CD4-positive, alpha-beta T cell (primary cell): ENCODE measurements at regions not wholly inside any gene's neighbourhood (a gene's known extent, or its start where the extent isn't known, plus 50 kb on each side); places are given as distances from the start of the nearest gene placed in this dataset.

Experiments used
- ATAC-seq: fragments of 200-7000 bp; cut with Tn5 transposase; one replicate; pipeline ENCODE4 v1.10.0; 2022; ENCODE audit warnings: mild to moderate bottlenecking; ENCODE audit not compliant: poor library complexity
- CTCF ChIA-PET: fragments of 350-600 bp; sonication (Branson Sonifier 250); formaldehyde crosslinking; loops from one replicate; lab custom pipeline; 2021; ENCODE audit warnings: antibody characterized with exemption, inconsistent platforms; lab: Charles Lee
- POLR2A ChIA-PET: fragments of 350-600 bp; sonication (Branson Sonifier 250); formaldehyde crosslinking; loops from one replicate; lab custom pipeline; 2021; ENCODE audit warnings: antibody characterized with exemption, inconsistent platforms; lab: Charles Lee
- DNase-seq, 14 experiments: peaks; one replicate each; pipeline ENCODE4 v3.0.0-alpha.2; 2013 to 2020; ENCODE audit warnings: mixed read lengths in 2 of 14
- H3K27ac ChIP-seq, 2 donors: one replicate each; pipeline versions ENCODE4 v1.5.1 to v1.7.0; 2013; ENCODE audit warnings: low read length in 2 of 2, low read depth in 1 of 2, mild to moderate bottlenecking in 1 of 2
- H3K27me3 ChIP-seq, 2 experiments: 1 replicate in 1 of 2; 2 replicates in 1 of 2; pipeline versions ENCODE4 v1.6.1 to v1.7.0; 2013; ENCODE audit warnings: low read length in 2 of 2, control low read depth in 1 of 2, mild to moderate bottlenecking in 1 of 2, moderate library complexity in 1 of 2; ENCODE audit not compliant: insufficient read depth in 2 of 2, control insufficient read depth in 1 of 2
- H3K36me3 ChIP-seq: one replicate; pipeline ENCODE4 v1.6.1; 2013; ENCODE audit warnings: low read length, control low read depth; ENCODE audit not compliant: insufficient read depth
- H3K4me1 ChIP-seq: one replicate; pipeline ENCODE4 v1.6.1; 2013; ENCODE audit warnings: low read length, control low read depth; ENCODE audit not compliant: insufficient read depth
- H3K4me3 ChIP-seq: one replicate; pipeline ENCODE4 v1.5.1; 2013; ENCODE audit warnings: mild to moderate bottlenecking, low read length, moderate library complexity
- H3K9me3 ChIP-seq, 2 experiments: 1 replicate in 1 of 2; 2 replicates in 1 of 2; pipeline versions ENCODE4 v1.6.1 to v1.7.0; 2013; ENCODE audit warnings: low read length in 2 of 2, mild to moderate bottlenecking in 2 of 2, control low read depth in 1 of 2, moderate library complexity in 1 of 2; ENCODE audit not compliant: control insufficient read depth in 1 of 2, insufficient read depth in 1 of 2
- H3K27ac Mint-ChIP-seq: one replicate; pipeline ENCODE4 v1.8.0; 2020; ENCODE audit warnings: mixed read lengths
- H3K27me3 Mint-ChIP-seq: one replicate; pipeline ENCODE4 v1.8.0; 2021; ENCODE audit warnings: mixed read lengths
- H3K36me3 Mint-ChIP-seq: one replicate; pipeline ENCODE4 v1.8.0; 2021; ENCODE audit warnings: low read depth, mixed read lengths
- H3K4me1 Mint-ChIP-seq: one replicate; pipeline ENCODE4 v1.8.0; 2021; ENCODE audit warnings: low read depth, mixed read lengths
- H3K4me3 Mint-ChIP-seq: one replicate; pipeline ENCODE4 v1.8.0; 2020; ENCODE audit warnings: mild to moderate bottlenecking, mixed read lengths
- H3K9me3 Mint-ChIP-seq: one replicate; pipeline ENCODE4 v1.8.0; 2020; ENCODE audit warnings: mixed read lengths
- CTCF ChIP-seq: fragments of 200-600 bp; IDR thresholded peaks from one replicate; pipeline ENCODE4 v1.8.0; 2022; ENCODE audit warnings: antibody characterized with exemption, mild to moderate bottlenecking
- intact Hi-C, 2 experiments: fragments of 100-400 bp; cut with DNase I in 1 of 2; cut with micrococcal nuclease in 1 of 2; formaldehyde crosslinking; loops; one replicate each; pipeline versions ENCODE4 v1.15.1 to v1.9.0; 2023 to 2025; cut with DNase I, micrococcal nuclease

DNA sequence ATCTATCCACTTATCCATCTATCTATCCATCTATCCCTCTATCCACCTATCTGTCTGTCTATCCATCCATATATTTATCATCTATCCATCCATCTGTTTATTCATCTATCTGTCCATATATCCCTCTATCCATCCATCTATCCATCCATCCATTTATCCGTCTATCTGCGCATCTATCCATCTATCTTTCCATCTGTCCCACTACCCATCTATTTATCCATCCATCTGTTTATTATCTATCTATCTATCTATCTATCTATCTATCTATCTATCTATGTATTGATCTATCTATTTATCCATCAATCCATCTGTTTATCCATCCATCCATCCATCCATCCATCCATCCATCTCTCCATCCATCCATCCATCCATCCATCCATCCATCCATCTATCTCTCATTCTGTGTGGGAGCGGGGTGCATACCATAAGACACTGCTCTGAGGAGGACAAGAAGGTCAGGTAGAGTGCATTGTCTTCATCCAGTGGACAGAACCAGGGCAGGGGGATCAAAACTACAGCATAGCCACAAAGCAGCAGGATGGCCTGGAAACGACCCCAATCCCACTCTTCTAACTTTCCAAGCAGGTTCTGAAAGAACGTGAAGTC, 53.2 kb upstream of the ENPP6 start:
- no peak overlapping the region for H3K27ac ChIP-seq
- H3K9me3 Mint-ChIP-seq, result peaks cover 10% of the 10 kb centered on the region
- POLR2A ChIA-PET, result no interaction called here
- CTCF ChIA-PET, result no interaction called here
- peaks cover 19% of the 10 kb centered on the region for H3K4me1 ChIP-seq
- no peaks in the 10 kb centered on the region for H3K27me3 ChIP-seq
- no peak overlapping the region for H3K4me3 Mint-ChIP-seq
- intact Hi-C loops, result no loop called here
- DNase-seq, result no peak
- no peak overlapping the region for H3K27ac Mint-ChIP-seq
- H3K4me1 Mint-ChIP-seq, result peaks cover 35% of the 10 kb centered on the region
- no peak for TF ChIP-seq CTCF
- H3K36me3 Mint-ChIP-seq, result peaks cover 13% of the 10 kb centered on the region
- no peak overlapping the region for H3K4me3 ChIP-seq
- H3K36me3 ChIP-seq, result no peaks in the 10 kb centered on the region
- no peaks in the 10 kb centered on the region for H3K9me3 ChIP-seq
- ATAC-seq, result no peak
- no peaks in the 10 kb centered on the region for H3K27me3 Mint-ChIP-seq

DNA sequence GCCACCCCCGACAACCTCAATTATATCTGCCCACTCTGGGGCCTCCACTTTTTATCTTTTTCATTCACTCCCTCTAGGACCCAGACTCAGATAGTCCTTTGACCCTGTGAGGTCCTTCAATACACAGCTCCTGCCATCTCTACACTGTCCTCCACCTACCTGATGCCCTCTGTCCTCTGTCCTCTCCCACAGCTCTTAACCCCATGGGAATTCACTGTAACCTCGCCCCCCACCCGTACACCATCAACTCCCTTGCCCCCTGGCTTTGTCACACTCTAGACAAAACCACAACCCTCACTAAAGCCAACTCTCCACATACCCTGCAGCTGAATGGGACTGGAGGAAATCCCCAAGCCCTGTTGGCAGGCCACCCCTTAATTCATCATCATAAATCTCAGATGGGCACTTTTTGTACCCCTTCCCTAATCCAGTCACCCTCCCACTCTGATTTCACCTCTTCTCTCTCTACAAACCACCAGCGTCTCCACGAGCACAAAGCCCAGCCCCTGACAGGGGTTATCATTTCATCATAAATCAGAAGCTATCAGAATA, 52.3 kb upstream of the ENPP6 start:
- Histone ChIP-seq H3K36me3 (no peaks in the 10 kb centered on the region), H3K27ac (no peak overlapping the region), H3K4me1 (peaks cover 21% of the 10 kb centered on the region), H3K9me3 (no peaks in the 10 kb centered on the region), H3K4me3 (no peak overlapping the region), H3K27me3 (no peaks in the 10 kb centered on the region)
- Mint-ChIP-seq H3K4me3 (peak overlapping the region; percentile 12), H3K9me3 (peaks cover 10% of the 10 kb centered on the region), H3K27ac (peak overlapping the region; percentile 2), H3K36me3 (peaks cover 13% of the 10 kb centered on the region), H3K27me3 (no peaks in the 10 kb centered on the region), H3K4me1 (peaks cover 39% of the 10 kb centered on the region)
- intact Hi-C loops, result loop anchor here (5.0 to 10.0 kb wide), 9 partner anchors 115 to 935 kb away; partner anchors contain the start of genes ACSL1 (in 1 of the 2), CASP3 (in 1 of the 2), CENPU (in 1 of the 2) and CFAP97 (in 1 of the 2)
- CTCF ChIA-PET, result no interaction called here
- ATAC-seq, result no peak
- POLR2A ChIA-PET, result interaction anchor here (1.7 to 3.6 kb wide), 5 partner anchors 17 to 464 kb away, joined by 3 to 33 read pairs (median 24); partner anchors contain the start of genes CASP3, CENPU, IRF2 and PRIMPOL
- no peak for DNase-seq
- no peak for TF ChIP-seq CTCF

DNA sequence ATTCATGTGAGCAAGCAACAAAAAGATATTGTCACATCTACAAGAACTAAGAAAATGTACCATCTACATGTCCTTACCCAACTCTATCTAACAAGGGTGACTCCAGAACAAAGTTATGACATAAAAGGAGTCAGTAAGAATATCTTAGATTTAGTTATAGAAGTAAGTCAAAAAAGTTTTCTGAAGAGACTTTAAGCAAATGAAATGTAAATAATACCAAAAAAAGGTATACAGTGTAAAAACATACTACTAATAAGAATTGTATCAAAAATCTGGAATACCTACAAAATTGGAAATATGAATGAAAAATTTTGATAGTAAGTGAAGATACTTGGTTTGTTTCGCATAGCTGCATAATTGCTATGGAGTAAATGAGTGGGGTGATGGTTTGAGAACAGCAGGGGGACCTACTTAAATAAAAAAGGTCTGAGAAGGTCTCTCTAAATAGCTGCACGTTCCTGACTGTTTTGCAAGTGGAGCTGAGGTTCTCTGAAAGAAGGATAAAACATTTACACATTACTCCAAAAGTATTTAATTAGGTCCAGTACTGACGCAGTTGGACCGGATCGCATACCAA, 51.0 kb upstream of the ENPP6 start:
- peak overlapping the region; percentile 41 to 82 for H3K27ac ChIP-seq
- Mint-ChIP-seq H3K27ac (peak overlapping the region; percentile 94), H3K27me3 (no peaks in the 10 kb centered on the region), H3K36me3 (peaks cover 13% of the 10 kb centered on the region), H3K4me3 (peak overlapping the region; percentile 88), H3K4me1 (peaks cover 46% of the 10 kb centered on the region), H3K9me3 (peaks cover 10% of the 10 kb centered on the region)
- H3K36me3 ChIP-seq, result no peaks in the 10 kb centered on the region
- no peak for TF ChIP-seq CTCF
- H3K4me1 ChIP-seq, result peaks cover 27% of the 10 kb centered on the region
- intact Hi-C loops, result loop anchor here (5.0 to 10.0 kb wide), 9 partner anchors 116 to 936 kb away; partner anchors contain the start of genes ACSL1 (in 1 of the 2), CASP3 (in 1 of the 2), CENPU (in 1 of the 2) and CFAP97 (in 1 of the 2)
- CTCF ChIA-PET, result interaction anchor here (0.6 to 0.9 kb wide), 2 partner anchors 184 to 266 kb away, joined by 3 read pairs; no protein-coding TSS in a partner anchor
- no peaks in the 10 kb centered on the region for H3K27me3 ChIP-seq
- no peaks in the 10 kb centered on the region for H3K9me3 ChIP-seq
- POLR2A ChIA-PET, result interaction anchor here (0.5 to 3.6 kb wide), 15 partner anchors 12 to 947 kb away, joined by 3 to 33 read pairs (median 4); partner anchors contain the start of genes CASP3, CENPU, IRF2 and PRIMPOL
- peak in 1 of 14 experiments; percentile 30 for DNase-seq
- H3K4me3 ChIP-seq, result peak overlapping the region; percentile 61
- no peak for ATAC-seq
